HUES48 (cell line): ENCODE measurements at regions not wholly inside any gene's neighbourhood (a gene's known extent, or its start where the extent isn't known, plus 50 kb on each side); places are given as distances from the start of the nearest gene placed in this dataset.

Experiments used
- H3K27ac ChIP-seq: one replicate; pipeline ENCODE4 v1.7.0; 2013; ENCODE audit warnings: low read depth, low read length, inconsistent platforms
- H3K27me3 ChIP-seq: 2 replicates; pipeline ENCODE4 v1.6.1; 2013; ENCODE audit warnings: mild to moderate bottlenecking, low read length; ENCODE audit not compliant: control insufficient read depth, insufficient read depth
- H3K36me3 ChIP-seq: 2 replicates; pipeline ENCODE4 v1.6.1; 2013; ENCODE audit warnings: low read length; ENCODE audit not compliant: control insufficient read depth, insufficient read depth
- H3K4me1 ChIP-seq: 2 replicates; pipeline ENCODE4 v1.6.1; 2013; ENCODE audit warnings: mild to moderate bottlenecking, low read length; ENCODE audit not compliant: control insufficient read depth, insufficient read depth
- H3K4me3 ChIP-seq: 2 replicates; pipeline ENCODE4 v1.5.1; 2013; ENCODE audit warnings: mild to moderate bottlenecking, low read depth, low read length
- H3K9ac ChIP-seq: 2 replicates; pipeline ENCODE4 v1.6.1; 2013; ENCODE audit warnings: mild to moderate bottlenecking, low read depth, low read length, moderate library complexity
- H3K9me3 ChIP-seq: 2 replicates; pipeline ENCODE4 v1.6.1; 2013; ENCODE audit warnings: low read length; ENCODE audit not compliant: control insufficient read depth, insufficient read depth

DNA sequence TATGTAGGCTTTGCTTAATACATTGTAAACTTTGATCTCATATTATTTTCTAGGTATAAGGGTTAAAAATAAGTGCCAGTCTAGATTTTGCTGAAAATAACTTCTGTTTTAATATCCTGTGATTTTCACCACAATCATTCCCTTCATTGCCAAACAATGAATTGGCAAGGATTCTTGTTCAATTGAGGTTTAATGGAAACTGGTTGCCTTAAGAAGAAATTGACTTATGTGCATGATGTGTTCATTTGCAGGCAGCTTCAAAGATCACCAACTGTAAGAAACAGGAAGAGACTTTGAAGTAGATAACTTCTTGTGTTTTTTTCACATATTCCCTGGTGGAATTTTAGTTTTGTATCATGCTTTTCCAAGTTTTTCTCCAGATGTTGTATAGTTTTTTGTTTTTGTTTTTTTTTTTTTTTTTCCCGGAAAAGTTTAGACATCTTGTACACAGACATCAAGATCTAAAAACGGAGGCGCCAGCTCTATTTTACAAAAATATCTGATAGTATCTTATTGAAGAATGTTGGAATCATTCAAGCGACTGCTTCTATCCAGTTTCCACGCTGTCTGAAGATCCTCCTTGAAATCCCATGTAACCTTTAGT, 108.3 kb downstream of the POSTN start:
- H3K4me3 ChIP-seq, result no peak overlapping the region
- no peak overlapping the region for H3K9ac ChIP-seq
- no peaks in the 10 kb centered on the region for H3K4me1 ChIP-seq
- H3K27me3 ChIP-seq, result no peaks in the 10 kb centered on the region
- H3K9me3 ChIP-seq, result no peaks in the 10 kb centered on the region
- H3K27ac ChIP-seq, result no peak overlapping the region
- no peaks in the 10 kb centered on the region for H3K36me3 ChIP-seq

DNA sequence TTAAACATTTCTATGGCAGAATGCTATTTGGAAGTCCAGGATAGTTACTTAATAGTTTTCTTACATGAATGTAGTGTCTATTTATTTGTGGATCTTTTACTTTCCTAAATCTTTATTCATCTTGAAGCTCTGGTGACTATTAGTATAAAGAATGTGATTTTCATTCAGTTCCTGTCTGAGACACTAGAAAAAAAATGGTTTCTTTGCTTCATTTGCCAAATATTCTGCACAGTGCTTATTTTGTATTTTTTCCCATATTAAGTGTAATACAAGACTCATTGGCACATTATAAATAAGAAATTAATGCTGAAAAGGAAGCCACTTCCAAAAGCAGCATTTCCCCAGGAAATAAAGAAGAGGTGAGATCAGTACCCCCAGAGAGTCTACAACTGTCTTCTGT, 109.8 kb downstream of the POSTN start:
- no peak overlapping the region for H3K27ac ChIP-seq
- no peaks in the 10 kb centered on the region for H3K4me1 ChIP-seq

GRCh38 chr13:37486171-37486681, 112.3 kb downstream of the POSTN start:
- H3K4me1 ChIP-seq, result no peaks in the 10 kb centered on the region; the same call in 1 of the 2 replicates
- H3K4me3 ChIP-seq, result no peak overlapping the region

More for the DNA sequence above, 109.8 kb downstream of the POSTN start:
- H3K36me3 ChIP-seq, result no peaks in the 10 kb centered on the region
- no peak overlapping the region for H3K9ac ChIP-seq
- H3K4me3 ChIP-seq, result no peak overlapping the region
- no peaks in the 10 kb centered on the region for H3K9me3 ChIP-seq
- H3K27me3 ChIP-seq, result no peaks in the 10 kb centered on the region

GRCh38 chr13:37485756-37486155, 112.8 kb downstream of the POSTN start:
- H3K36me3 ChIP-seq, result no peaks in the 10 kb centered on the region
- no peaks in the 10 kb centered on the region; the same call in 1 of the 2 replicates for H3K4me1 ChIP-seq
- no peaks in the 10 kb centered on the region for H3K27me3 ChIP-seq
- H3K9ac ChIP-seq, result no peak overlapping the region
- no peak overlapping the region for H3K4me3 ChIP-seq
- H3K27ac ChIP-seq, result no peak overlapping the region
- no peaks in the 10 kb centered on the region for H3K9me3 ChIP-seq

More at GRCh38 chr13:37486171-37486681, 112.3 kb downstream of the POSTN start:
- Histone ChIP-seq H3K36me3 (no peaks in the 10 kb centered on the region), H3K9me3 (no peaks in the 10 kb centered on the region), H3K27me3 (no peaks in the 10 kb centered on the region), H3K27ac (no peak overlapping the region), H3K9ac (no peak overlapping the region)

GRCh38 chr13:37484056-37484455, 114.5 kb downstream of the POSTN start:
- no peaks in the 10 kb centered on the region for H3K27me3 ChIP-seq
- no peak overlapping the region for H3K27ac ChIP-seq
- H3K4me1 ChIP-seq, result no peaks in the 10 kb centered on the region; the same call in 1 of the 2 replicates
- no peak overlapping the region for H3K4me3 ChIP-seq
- no peak overlapping the region for H3K9ac ChIP-seq
- no peaks in the 10 kb centered on the region for H3K36me3 ChIP-seq
- H3K9me3 ChIP-seq, result no peaks in the 10 kb centered on the region

DNA sequence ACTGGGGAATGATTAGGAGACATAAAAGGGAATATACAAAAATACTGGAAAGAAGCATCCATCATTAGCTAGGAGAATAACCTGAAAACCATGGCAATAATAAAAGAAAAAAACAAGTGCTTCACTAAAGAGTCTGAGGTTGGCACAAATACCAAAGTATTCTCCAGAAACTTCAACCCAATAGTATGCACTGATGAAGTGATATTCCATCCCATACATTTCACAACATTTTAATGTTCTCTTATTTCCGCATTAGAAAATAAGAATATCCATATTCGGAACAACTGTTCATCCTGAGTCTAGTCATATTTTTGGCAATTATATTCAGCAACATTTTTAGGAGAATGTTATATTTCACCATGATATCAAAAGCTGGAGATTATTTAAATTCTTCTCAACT, 116.2 kb downstream of the POSTN start:
- no peak overlapping the region for H3K9ac ChIP-seq
- no peaks in the 10 kb centered on the region for H3K27me3 ChIP-seq
- H3K27ac ChIP-seq, result no peak overlapping the region
- H3K9me3 ChIP-seq, result no peaks in the 10 kb centered on the region
- no peaks in the 10 kb centered on the region; the same call in 1 of the 2 replicates for H3K4me1 ChIP-seq
- H3K4me3 ChIP-seq, result no peak overlapping the region
- H3K36me3 ChIP-seq, result no peaks in the 10 kb centered on the region

DNA sequence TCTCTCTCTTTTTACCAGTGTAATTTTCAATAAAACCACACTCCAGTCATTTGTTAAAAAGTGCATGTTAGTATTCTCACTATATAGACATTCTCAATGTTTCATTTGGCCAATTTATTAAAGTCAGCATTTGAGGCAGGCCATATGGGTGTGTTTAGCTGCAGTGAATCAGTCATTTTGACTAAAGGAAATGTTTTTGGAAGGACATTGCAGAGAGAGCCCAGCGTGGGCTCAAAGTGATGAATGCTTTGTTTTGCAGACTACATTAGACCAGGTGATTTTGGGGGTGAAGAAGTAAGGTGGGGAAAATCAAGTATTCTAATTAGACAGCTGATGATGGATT, 116.7 kb downstream of the POSTN start:
- Histone ChIP-seq H3K4me3 (no peak overlapping the region), H3K4me1 (no peaks in the 10 kb centered on the region; the same call in 1 of the 2 replicates), H3K36me3 (no peaks in the 10 kb centered on the region), H3K9ac (no peak overlapping the region), H3K27ac (no peak overlapping the region), H3K27me3 (no peaks in the 10 kb centered on the region), H3K9me3 (no peaks in the 10 kb centered on the region)

- no peak overlapping the region for H3K4me3 ChIP-seq
- no peak overlapping the region for H3K27ac ChIP-seq
- no peaks in the 10 kb centered on the region for H3K9me3 ChIP-seq
- H3K36me3 ChIP-seq, result no peaks in the 10 kb centered on the region
- H3K27me3 ChIP-seq, result no peaks in the 10 kb centered on the region
- no peaks in the 10 kb centered on the region; the same call in 1 of the 2 replicates for H3K4me1 ChIP-seq
- no peak overlapping the region for H3K9ac ChIP-seq
Observed at GRCh38 chr13:37481011-37481884, 117.3 kb downstream of the POSTN start.

DNA sequence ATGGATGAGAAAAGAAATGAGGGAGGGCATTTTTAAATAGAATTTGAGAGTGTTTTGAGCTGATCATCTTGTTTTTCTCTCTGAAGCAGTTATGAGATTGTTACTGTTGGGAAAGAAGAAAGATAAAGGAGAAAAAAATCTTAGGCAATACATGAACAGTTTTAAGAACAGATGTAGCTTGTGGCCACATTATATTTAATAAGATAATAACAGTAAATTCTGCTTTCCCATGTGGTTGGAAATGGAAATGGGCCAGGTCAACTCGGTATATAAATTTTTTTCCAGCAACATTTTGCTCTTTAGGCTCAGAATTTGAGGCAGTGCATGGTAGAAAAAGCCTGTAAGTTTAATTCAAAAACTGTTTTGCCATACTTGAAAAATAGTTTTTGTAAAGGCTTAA, 118.7 kb downstream of the POSTN start:
- no peaks in the 10 kb centered on the region for H3K27me3 ChIP-seq
- peaks cover 4% of the 10 kb centered on the region; the same call in 1 of the 2 replicates for H3K4me1 ChIP-seq

GRCh38 chr13:37476874-37477273, 121.7 kb downstream of the POSTN start:
- no peak overlapping the region for H3K9ac ChIP-seq
- H3K27me3 ChIP-seq, result peaks cover 3% of the 10 kb centered on the region; the same call in 1 of the 2 replicates
- no peaks in the 10 kb centered on the region for H3K9me3 ChIP-seq
- no peak overlapping the region for H3K27ac ChIP-seq
- peaks cover 4% of the 10 kb centered on the region; the same call in 1 of the 2 replicates for H3K4me1 ChIP-seq
- H3K4me3 ChIP-seq, result no peak overlapping the region
- H3K36me3 ChIP-seq, result no peaks in the 10 kb centered on the region

More for the DNA sequence above, 118.7 kb downstream of the POSTN start:
- Histone ChIP-seq H3K27ac (no peak overlapping the region), H3K4me3 (no peak overlapping the region), H3K9me3 (no peaks in the 10 kb centered on the region), H3K36me3 (no peaks in the 10 kb centered on the region), H3K9ac (no peak overlapping the region)

GRCh38 chr13:37475966-37476365, 122.6 kb downstream of the POSTN start:
- H3K4me1 ChIP-seq, result peaks cover 4% of the 10 kb centered on the region; the same call in 1 of the 2 replicates
- H3K27me3 ChIP-seq, result peaks cover 3% of the 10 kb centered on the region; the same call in 1 of the 2 replicates
- no peak overlapping the region for H3K9ac ChIP-seq
- no peak overlapping the region for H3K27ac ChIP-seq
- H3K9me3 ChIP-seq, result no peaks in the 10 kb centered on the region
- no peaks in the 10 kb centered on the region for H3K36me3 ChIP-seq
- H3K4me3 ChIP-seq, result no peak overlapping the region
